HG03095 (cell line): ENCODE measurements at regions not wholly inside any gene's neighbourhood (a gene's known extent, or its start where the extent isn't known, plus 50 kb on each side); places are given as distances from the start of the nearest gene placed in this dataset.

Source experiments
- ATAC-seq: cut with Tn5 transposase; IDR thresholded peaks from one replicate; pipeline ENCODE4 v1.9.1; 2021; ENCODE audit warnings: moderate library complexity; ENCODE audit not compliant: unreplicated experiment

GRCh38 chr2:215695861-215696260 is 260.0 kb upstream of the FN1 start:
- ATAC-seq = no peak

- ATAC-seq = no peak
Measured at GRCh38 chr2:215693999-215694580, 258.2 kb upstream of the FN1 start.

- ATAC-seq = no peak
Measured at GRCh38 chr2:215693193-215693998, 257.5 kb upstream of the FN1 start.

GRCh38 chr2:215692387-215693079 is 256.7 kb upstream of the FN1 start:
- no peak for ATAC-seq

- no peak for ATAC-seq
Measured at GRCh38 chr2:215691346-215691745, 255.5 kb upstream of the FN1 start.

- ATAC-seq = no peak
Measured at GRCh38 chr2:215687149-215688031, 251.5 kb upstream of the FN1 start.

- ATAC-seq = no peak
Measured at GRCh38 chr2:215685238-215685990, 249.5 kb upstream of the FN1 start.

GRCh38 chr2:215684448-215685237 is 248.8 kb upstream of the FN1 start:
- no peak for ATAC-seq

- ATAC-seq = no peak
Measured at GRCh38 chr2:215683295-215683694, 247.4 kb upstream of the FN1 start.

- ATAC-seq = no peak
Measured at GRCh38 chr2:215681799-215682596, 246.1 kb upstream of the FN1 start.

GRCh38 chr2:215680605-215681598 is 245.0 kb upstream of the FN1 start:
- ATAC-seq = no peak

- no peak for ATAC-seq
Measured at GRCh38 chr2:215678094-215678493, 242.2 kb upstream of the FN1 start.

- ATAC-seq = no peak
Measured at GRCh38 chr2:215677481-215677880, 241.6 kb upstream of the FN1 start.

- ATAC-seq = no peak
Measured at GRCh38 chr2:215672406-215672805, 236.5 kb upstream of the FN1 start.

- no peak for ATAC-seq
Measured at GRCh38 chr2:215671691-215672090, 235.8 kb upstream of the FN1 start.

- ATAC-seq = no peak
Measured at GRCh38 chr2:215671244-215671643, 235.4 kb upstream of the FN1 start.

- no peak for ATAC-seq
Measured at GRCh38 chr2:215670396-215670795, 234.5 kb upstream of the FN1 start.

- ATAC-seq = no peak
Measured at GRCh38 chr2:215668378-215668775, 232.5 kb upstream of the FN1 start.
